ENCODE measurements at regions not wholly inside any gene's neighbourhood (a gene's known extent, or its start where the extent isn't known, plus 50 kb on each side); places are given as distances from the start of the nearest gene placed in this dataset.

DNA sequence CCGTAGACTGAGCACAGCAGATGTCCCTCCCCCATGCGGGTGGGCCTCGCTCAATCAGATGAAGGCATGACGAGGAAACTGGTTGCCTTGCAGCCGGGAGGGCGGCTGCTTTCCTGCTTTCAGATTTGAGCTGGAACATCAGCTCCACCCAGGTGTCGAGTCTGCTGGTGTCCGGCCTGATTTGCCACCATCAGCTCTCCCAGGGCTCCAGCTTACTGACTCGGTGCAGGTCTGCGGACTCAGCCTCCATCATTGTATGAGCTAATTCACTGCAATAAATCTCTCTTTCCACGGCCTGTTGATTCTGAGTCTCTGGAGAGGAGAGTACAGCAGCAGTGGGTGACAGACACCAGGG is 156.2 kb downstream of the KIF26A start:
- DNase-seq (ENCODE audit: low spot score) = no peak
- intact Hi-C loops (cut with DNase I) = no loop called here
- peaks cover 15% of the 10 kb centered on the region for H3K27me3 ChIP-seq (replicated peaks; ENCODE audit: insufficient read depth)
- no peaks in the 10 kb centered on the region for H3K9me3 ChIP-seq
- H3K36me3 ChIP-seq = no peaks in the 10 kb centered on the region
- H3K27ac ChIP-seq = no peak overlapping the region
- TF ChIP-seq POLR2AphosphoS5 (IDR thresholded peaks at IDR 0.05) (no peak), POLR2A (IDR thresholded peaks at IDR 0.05) (no peak)
- TF ChIP-seq, protein P1, sequence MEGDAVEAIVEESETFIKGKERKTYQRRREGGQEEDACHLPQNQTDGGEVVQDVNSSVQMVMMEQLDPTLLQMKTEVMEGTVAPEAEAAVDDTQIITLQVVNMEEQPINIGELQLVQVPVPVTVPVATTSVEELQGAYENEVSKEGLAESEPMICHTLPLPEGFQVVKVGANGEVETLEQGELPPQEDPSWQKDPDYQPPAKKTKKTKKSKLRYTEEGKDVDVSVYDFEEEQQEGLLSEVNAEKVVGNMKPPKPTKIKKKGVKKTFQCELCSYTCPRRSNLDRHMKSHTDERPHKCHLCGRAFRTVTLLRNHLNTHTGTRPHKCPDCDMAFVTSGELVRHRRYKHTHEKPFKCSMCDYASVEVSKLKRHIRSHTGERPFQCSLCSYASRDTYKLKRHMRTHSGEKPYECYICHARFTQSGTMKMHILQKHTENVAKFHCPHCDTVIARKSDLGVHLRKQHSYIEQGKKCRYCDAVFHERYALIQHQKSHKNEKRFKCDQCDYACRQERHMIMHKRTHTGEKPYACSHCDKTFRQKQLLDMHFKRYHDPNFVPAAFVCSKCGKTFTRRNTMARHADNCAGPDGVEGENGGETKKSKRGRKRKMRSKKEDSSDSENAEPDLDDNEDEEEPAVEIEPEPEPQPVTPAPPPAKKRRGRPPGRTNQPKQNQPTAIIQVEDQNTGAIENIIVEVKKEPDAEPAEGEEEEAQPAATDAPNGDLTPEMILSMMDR (IDR thresholded peaks at IDR 0.05) = no peak
- H3K4me1 ChIP-seq (replicated peaks) = no peaks in the 10 kb centered on the region
- WGBS = 59% methylated on average over 11 of the region's 11 CpGs
- no peak overlapping the region for H3K4me3 ChIP-seq

DNA sequence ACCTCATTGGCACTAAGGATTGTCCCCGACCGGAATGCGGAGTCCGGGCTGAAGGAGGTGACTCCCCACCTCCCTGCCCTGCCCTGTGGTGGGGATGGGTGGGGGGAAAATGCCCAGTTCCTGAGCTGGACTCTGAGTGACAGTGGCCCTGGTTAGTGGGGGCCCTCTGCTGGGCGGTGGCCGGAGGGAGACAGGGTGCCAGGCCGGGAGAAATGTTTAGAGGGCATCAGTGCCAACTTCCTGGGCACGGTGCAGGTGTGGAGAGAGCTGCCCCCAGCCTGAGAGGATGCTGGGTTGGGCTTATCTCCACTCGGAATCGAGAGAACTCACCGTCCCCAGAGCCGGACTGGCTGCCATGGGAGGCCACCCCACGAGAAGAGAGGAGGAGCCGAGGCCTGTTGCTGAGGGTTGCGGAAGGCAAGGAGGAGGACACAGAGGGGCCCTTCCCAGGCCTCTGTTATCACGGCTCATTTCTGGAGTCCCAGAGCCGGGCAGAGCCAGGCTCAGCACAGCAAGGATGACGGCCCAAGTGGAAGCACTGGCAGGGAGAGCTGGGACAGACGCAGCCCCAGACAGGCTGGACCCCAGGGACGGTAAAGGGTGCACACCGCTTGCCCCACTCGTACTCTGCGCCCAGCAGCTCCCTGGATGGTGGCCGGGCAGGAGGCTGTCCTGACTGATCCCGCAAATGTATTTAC is 156.7 kb downstream of the KIF26A start:
- intact Hi-C loops (cut with DNase I) = no loop called here
- Histone ChIP-seq H3K27me3 (replicated peaks; ENCODE audit: insufficient read depth) (peaks cover 15% of the 10 kb centered on the region), H3K4me3 (no peak overlapping the region), H3K36me3 (no peaks in the 10 kb centered on the region), H3K27ac (no peak overlapping the region), H3K9me3 (no peaks in the 10 kb centered on the region), H3K4me1 (replicated peaks) (no peaks in the 10 kb centered on the region)
- TF ChIP-seq POLR2A (IDR thresholded peaks at IDR 0.05) = no peak
- DNase-seq (ENCODE audit: low spot score) = no peak
- 49% methylated on average over 25 of the region's 25 CpGs for WGBS

DNA sequence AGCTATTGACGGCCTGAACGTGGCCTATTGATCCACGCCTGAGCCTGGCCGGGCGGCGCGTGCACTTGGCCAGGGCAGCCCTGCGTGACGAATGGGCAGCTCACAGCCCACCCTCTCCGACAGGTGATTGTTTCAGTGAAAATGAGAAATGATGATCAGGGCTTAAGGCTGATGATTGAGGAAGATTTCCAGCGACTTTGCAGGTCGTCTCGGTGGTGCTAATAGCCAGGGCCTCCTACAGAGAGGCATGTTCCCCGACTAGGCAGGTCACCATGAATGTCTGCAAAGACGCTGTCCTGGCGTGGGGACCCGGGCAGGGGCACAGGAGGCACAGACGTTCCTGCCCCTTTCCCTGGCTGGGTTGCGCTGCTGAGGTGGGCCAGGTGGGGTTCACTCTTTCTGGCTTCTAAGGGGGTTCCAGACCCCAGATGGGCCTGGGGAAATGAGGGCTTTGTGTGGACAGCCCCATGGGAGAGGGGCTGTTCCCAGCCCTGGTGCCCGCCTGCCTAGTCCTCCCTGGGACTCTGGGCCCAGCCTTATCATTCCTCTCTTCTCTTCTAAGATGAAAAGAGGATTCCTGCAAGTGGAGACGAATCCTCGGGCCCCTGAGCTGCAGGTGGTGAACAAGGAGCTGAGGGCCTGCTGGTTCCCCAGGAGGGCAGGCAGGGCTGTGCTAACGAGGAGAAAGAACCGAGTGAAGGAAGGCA is 157.4 kb downstream of the KIF26A start:
- 89% methylated on average over 24 of the region's 24 CpGs for WGBS
- peaks cover 15% of the 10 kb centered on the region for H3K27me3 ChIP-seq (replicated peaks; ENCODE audit: insufficient read depth)
- no peak for DNase-seq (ENCODE audit: low spot score)
- no peaks in the 10 kb centered on the region for H3K4me1 ChIP-seq (replicated peaks)
- no peak overlapping the region for H3K27ac ChIP-seq
- TF ChIP-seq POLR2A (IDR thresholded peaks at IDR 0.05) (no peak), POLR2AphosphoS5 (IDR thresholded peaks at IDR 0.05) (no peak)
- TF ChIP-seq, protein P1 (IDR thresholded peaks at IDR 0.05) = no peak
- intact Hi-C loops (cut with DNase I) = no loop called here
- no peaks in the 10 kb centered on the region for H3K36me3 ChIP-seq
- no peaks in the 10 kb centered on the region for H3K9me3 ChIP-seq
- H3K4me3 ChIP-seq = no peak overlapping the region

DNA sequence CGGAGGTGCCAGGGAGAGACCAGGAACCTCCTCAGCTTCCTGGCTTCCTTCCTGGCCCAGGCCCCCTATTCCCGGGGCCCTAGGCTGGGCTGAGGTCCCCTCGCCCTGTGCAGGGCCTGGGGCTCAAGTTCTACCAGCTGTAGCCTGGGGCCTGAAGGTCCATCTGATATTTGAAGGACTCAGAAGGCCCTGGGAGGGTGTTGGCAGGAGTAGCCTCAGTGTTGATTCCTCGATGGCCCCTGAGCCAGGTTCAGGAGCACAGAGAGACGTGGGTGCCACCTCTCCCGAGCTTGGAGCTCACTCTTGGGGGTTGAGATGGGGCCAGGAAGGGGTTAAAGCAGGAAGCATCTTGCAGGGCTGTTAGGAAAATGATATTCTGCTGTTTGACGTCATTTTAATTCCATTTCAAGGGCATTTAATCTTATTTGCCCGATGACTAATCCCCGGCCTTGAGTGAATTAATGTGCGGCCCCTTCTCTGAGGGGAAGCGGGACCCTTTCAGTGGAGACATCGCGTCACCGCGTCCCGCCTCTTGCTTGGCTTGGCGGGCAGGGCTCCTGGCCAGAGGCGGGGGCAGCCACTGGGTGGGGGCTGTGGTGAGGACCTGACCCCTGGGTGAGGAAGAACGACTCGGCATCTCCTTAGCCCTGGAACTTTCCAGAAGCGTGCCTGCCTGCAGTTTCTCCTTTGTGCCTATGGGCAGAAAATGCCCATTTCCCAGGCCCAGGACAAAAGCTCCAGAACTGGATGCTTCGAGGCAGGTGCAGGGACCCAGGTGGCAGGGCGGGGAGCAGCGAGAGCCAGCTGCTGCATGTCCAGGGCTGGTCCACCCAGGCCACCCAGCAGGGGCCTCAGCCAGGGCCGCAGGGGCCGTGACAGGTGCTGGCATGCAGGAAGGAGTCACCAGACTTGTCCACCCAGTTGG is 158.3 kb downstream of the KIF26A start:
- WGBS = 83% methylated on average over 26 of the region's 26 CpGs

More for the DNA sequence above, 158.3 kb downstream of the KIF26A start:
- Histone ChIP-seq H3K9me3 (no peaks in the 10 kb centered on the region), H3K36me3 (no peaks in the 10 kb centered on the region), H3K4me3 (no peak overlapping the region), H3K27ac (no peak overlapping the region), H3K27me3 (replicated peaks; ENCODE audit: insufficient read depth) (peaks cover 15% of the 10 kb centered on the region), H3K4me1 (replicated peaks) (no peaks in the 10 kb centered on the region)
- intact Hi-C loops (cut with DNase I) = no loop called here
- DNase-seq (ENCODE audit: low spot score) = no peak
- TF ChIP-seq POLR2A (IDR thresholded peaks at IDR 0.05) (no peak), POLR2AphosphoS5 (IDR thresholded peaks at IDR 0.05) (no peak)
- TF ChIP-seq, protein P1 (IDR thresholded peaks at IDR 0.05) = no peak
